H1 (cell line): ENCODE measurements at regions not wholly inside any gene's neighbourhood (a gene's known extent, or its start where the extent isn't known, plus 50 kb on each side); places are given as distances from the start of the nearest gene placed in this dataset.

Experiments used
- CTCF ChIA-PET: fragments of 300-600 bp; sonication (Branson Sonifier 250); formaldehyde crosslinking; loops from one replicate; lab custom pipeline; 2021; ENCODE audit not compliant: partially characterized antibody; lab: Charles Lee
- POLR2A ChIA-PET: fragments of 300-600 bp; sonication (Branson Sonifier 250); formaldehyde crosslinking; loops from one replicate; lab custom pipeline; 2021; ENCODE audit warnings: inconsistent platforms; ENCODE audit not compliant: partially characterized antibody; lab: Charles Lee
- DNase-seq, 2 experiments: peaks; one replicate each; pipeline versions ENCODE4 v3.0.0 to v3.0.0-alpha.2; 2010 to 2022; ENCODE audit warnings: low spot score in 2 of 2, low read depth in 1 of 2, mixed read lengths in 1 of 2
- FAIRE-seq: peaks from 2 replicates; lab custom pipeline; 2011; peaks lifted over from hg19 to GRCh38; lab: Jason Lieb, UNC
- H2AFZ ChIP-seq: 2 replicates; pipeline ENCODE4 v1.8.1; 2012; ENCODE audit warnings: low read length, inconsistent platforms
- H2AK5ac ChIP-seq: 2 replicates; pipeline ENCODE4 v1.6.1; 2013; ENCODE audit warnings: low read depth, low read length
- H2BK120ac ChIP-seq: replicated peaks from 2 replicates; pipeline ENCODE3; 2013; ENCODE audit warnings: low read depth, low read length, inconsistent platforms
- H2BK12ac ChIP-seq: 2 replicates; pipeline ENCODE4 v1.6.1; 2013; ENCODE audit warnings: low read depth, low read length
- H2BK15ac ChIP-seq: 2 replicates; pipeline ENCODE4 v1.6.1; 2013; ENCODE audit warnings: low read length
- H2BK20ac ChIP-seq: 2 replicates; pipeline ENCODE4 v1.6.1; 2013; ENCODE audit warnings: low read length
- H2BK5ac ChIP-seq: 2 replicates; pipeline ENCODE4 v1.6.1; 2013; ENCODE audit warnings: low read depth, low read length
- H3K14ac ChIP-seq: 2 replicates; pipeline ENCODE4 v1.6.1; 2013; ENCODE audit warnings: inconsistent platforms; ENCODE audit not compliant: insufficient read length
- H3K18ac ChIP-seq: 2 replicates; pipeline ENCODE4 v1.6.1; 2013; ENCODE audit warnings: low read length; ENCODE audit errors: extremely low read depth
- H3K23ac ChIP-seq: 2 replicates; pipeline ENCODE4 v1.6.1; 2013; ENCODE audit warnings: inconsistent platforms; ENCODE audit not compliant: insufficient read length
- H3K23me2 ChIP-seq: 2 replicates; pipeline ENCODE4 v1.6.1; 2013; ENCODE audit warnings: low read depth, low read length
- H3K27ac ChIP-seq: 2 replicates; pipeline ENCODE4 v1.6.1; 2011; ENCODE audit warnings: low read depth, low read length, inconsistent platforms
- H3K27me3 ChIP-seq, 4 experiments: replicated peaks in 1 of 4; 1 replicate in 1 of 4; 2 replicates in 3 of 4; pipeline versions ENCODE4 v1.6.1 to v1.8.1; 2011 to 2013; ENCODE audit warnings: low read length in 3 of 4, mild to moderate bottlenecking in 3 of 4, inconsistent platforms in 2 of 4, mixed read lengths in 2 of 4, moderate library complexity in 1 of 4; ENCODE audit not compliant: control insufficient read depth in 3 of 4, insufficient read depth in 3 of 4; ENCODE audit errors: extremely low read depth in 1 of 4
- H3K36me3 ChIP-seq, 4 experiments: 2 replicates each; pipeline versions ENCODE4 v1.6.1 to v1.8.1; 2011 to 2013; ENCODE audit warnings: mild to moderate bottlenecking in 4 of 4, low read length in 3 of 4, moderate library complexity in 2 of 4, control low read depth in 1 of 4, inconsistent platforms in 1 of 4; ENCODE audit not compliant: insufficient read depth in 4 of 4, control insufficient read depth in 2 of 4
- H3K4ac ChIP-seq: replicated peaks from 2 replicates; pipeline ENCODE3; 2013; ENCODE audit warnings: low read length, low read depth, mixed read lengths, inconsistent platforms; ENCODE audit not compliant: insufficient read length
- H3K4me1 ChIP-seq, 4 experiments: replicated peaks in 1 of 4; 1 replicate in 1 of 4; 2 replicates in 3 of 4; pipeline versions ENCODE4 v1.6.1 to v1.8.1; 2011 to 2013; ENCODE audit warnings: low read length in 3 of 4, inconsistent platforms in 2 of 4, mixed read lengths in 1 of 4; ENCODE audit not compliant: insufficient read depth in 4 of 4, control insufficient read depth in 3 of 4
- H3K4me2 ChIP-seq, 2 experiments: 2 replicates each; pipeline versions ENCODE4 v1.6.1 to v1.8.1; 2011 to 2013; ENCODE audit warnings: low read depth in 2 of 2, low read length in 2 of 2, control low read depth in 1 of 2, inconsistent platforms in 1 of 2, mild to moderate bottlenecking in 1 of 2; ENCODE audit not compliant: insufficient read depth in 1 of 2
- H3K4me3 ChIP-seq, 4 experiments: fragments of 200-600, 300-600 bp in 1 of 4; sonication (generic), shearing (Covaris generic), sonication (Bioruptor Twin) in 1 of 4; 2 replicates each; pipeline versions ENCODE4 v1.5.1 to v1.8.1; 2011 to 2016; ENCODE audit warnings: low read length in 4 of 4, low read depth in 3 of 4, control low read depth in 2 of 4, inconsistent platforms in 2 of 4, mild to moderate bottlenecking in 2 of 4, mixed read lengths in 1 of 4, moderate library complexity in 1 of 4; ENCODE audit not compliant: insufficient read depth in 2 of 4; ENCODE audit errors: extremely low read depth in 1 of 4
- H3K56ac ChIP-seq: replicated peaks from 2 replicates; pipeline ENCODE3; 2013; ENCODE audit warnings: low read depth, mild to moderate bottlenecking, mixed read lengths, low read length, inconsistent platforms; ENCODE audit not compliant: insufficient read length
- H3K79me1 ChIP-seq: 2 replicates; pipeline ENCODE4 v1.6.1; 2013; ENCODE audit warnings: low read depth, low read length, control low read depth
- H3K79me2 ChIP-seq, 2 experiments: 2 replicates each; pipeline versions ENCODE4 v1.6.1 to v1.8.1; 2012 to 2013; ENCODE audit warnings: low read length in 2 of 2, mild to moderate bottlenecking in 2 of 2, inconsistent platforms in 1 of 2; ENCODE audit not compliant: insufficient read depth in 2 of 2, control insufficient read depth in 1 of 2
- H3K9ac ChIP-seq, 4 experiments: replicated peaks in 1 of 4; 1 replicate in 1 of 4; 2 replicates in 3 of 4; pipeline versions ENCODE4 v1.6.1 to v1.8.1; 2011 to 2013; ENCODE audit warnings: low read depth in 3 of 4, low read length in 3 of 4, control low read depth in 2 of 4, mild to moderate bottlenecking in 2 of 4, moderate library complexity in 2 of 4, inconsistent platforms in 1 of 4; ENCODE audit errors: extremely low read depth in 1 of 4
- H3K9me3 ChIP-seq, 2 experiments: 2 replicates each; pipeline versions ENCODE4 v1.6.1 to v1.8.1; 2012 to 2013; ENCODE audit warnings: mild to moderate bottlenecking in 2 of 2, moderate library complexity in 2 of 2, control low read depth in 1 of 2, inconsistent platforms in 1 of 2, low read depth in 1 of 2, low read length in 1 of 2, mixed read lengths in 1 of 2; ENCODE audit not compliant: insufficient read depth in 2 of 2
- H4K20me1 ChIP-seq, 2 experiments: replicated peaks in 1 of 2; 2 replicates each; pipeline versions ENCODE3 to v1.8.1; 2011 to 2013; ENCODE audit warnings: inconsistent platforms in 2 of 2, low read length in 2 of 2, mild to moderate bottlenecking in 1 of 2; ENCODE audit not compliant: insufficient read depth in 2 of 2, control insufficient read depth in 1 of 2
- H4K5ac ChIP-seq: 2 replicates; pipeline ENCODE4 v1.6.1; 2013; ENCODE audit warnings: low read length, low read depth, mixed read lengths, inconsistent platforms; ENCODE audit not compliant: insufficient read length
- H4K8ac ChIP-seq: 2 replicates; pipeline ENCODE4 v1.8.0; 2013; ENCODE audit warnings: mild to moderate bottlenecking, moderate library complexity, low read length, inconsistent platforms; ENCODE audit not compliant: insufficient read depth; ENCODE audit errors: extremely low read depth
- H4K91ac ChIP-seq: replicated peaks from 2 replicates; pipeline ENCODE3; 2013; ENCODE audit warnings: low read length, mixed read lengths, inconsistent platforms; ENCODE audit not compliant: insufficient read length
- BACH1 ChIP-seq: IDR thresholded peaks from 2 replicates; pipeline ENCODE4 v1.6.1; 2012; ENCODE audit warnings: low read length, improper control_type of control experiment
- BRCA1 ChIP-seq: IDR thresholded peaks from 2 replicates; pipeline ENCODE4 v1.6.1; 2012; ENCODE audit warnings: low read depth, low read length, improper control_type of control experiment
- EP300 ChIP-seq, 2 experiments: IDR thresholded peaks; 1 replicate in 1 of 2; 2 replicates in 1 of 2; pipeline ENCODE4 v1.6.1; 2011 to 2012; ENCODE audit warnings: low read depth in 2 of 2, low read length in 2 of 2, mild to moderate bottlenecking in 2 of 2, borderline replicate concordance in 1 of 2, inconsistent platforms in 1 of 2, moderate library complexity in 1 of 2
- WGBS, 2 experiments: shearing (Covaris generic) in 1 of 2; methylation state at CpG; one replicate each; pipeline versions ENCODE4 v1.1.6 to v1.1.7; 2013 to 2015; ENCODE audit warnings: low lambda C conversion rate in 2 of 2, mixed read lengths in 2 of 2, inconsistent platforms in 1 of 2, low coverage in 1 of 2, missing lambda C conversion rate in 1 of 2; ENCODE audit not compliant: insufficient replicate concordance in 2 of 2, insufficient coverage in 1 of 2, insufficient read length in 1 of 2; ENCODE audit errors: extremely low coverage in 1 of 2, missing lambda C conversion rate in 1 of 2; 5-methylcytosine and 5-hydroxymethylcytosine counted together

DNA sequence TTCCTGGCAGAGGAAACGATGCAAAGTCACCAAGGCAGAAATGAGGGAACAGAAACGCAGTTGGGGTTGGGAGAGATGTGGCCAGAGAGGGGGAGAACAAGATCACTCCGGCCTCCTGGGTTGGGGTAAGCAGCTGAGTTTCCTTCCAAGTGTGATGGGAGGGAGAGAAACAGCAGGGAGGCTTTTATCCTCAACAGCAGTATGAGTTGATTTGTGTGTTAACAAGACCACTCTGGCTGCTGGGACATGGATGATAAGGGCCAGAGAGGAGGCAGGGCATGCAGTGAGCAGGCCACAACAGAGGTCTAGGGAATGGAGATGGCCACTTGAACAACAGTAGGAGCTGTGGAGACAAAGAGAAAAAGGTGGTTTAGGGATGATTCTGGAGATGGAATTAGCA is 66.8 kb downstream of the GLRX5 start:
- POLR2A ChIA-PET: interaction anchor here (0.9 kb wide), 1 partner anchor 9 kb away, joined by 4 read pairs; no protein-coding TSS in a partner anchor
- peaks cover 3% of the 10 kb centered on the region for H3K23me2 ChIP-seq
- H2BK120ac ChIP-seq: no peak overlapping the region
- no peak overlapping the region for H3K14ac ChIP-seq
- 0 out of 2 replicates have a peak overlapping the region, but pooled peaks have one; percentile 36 for H2BK5ac ChIP-seq
- H2AFZ ChIP-seq: peak overlapping the region; percentile 64
- no peak overlapping the region for H3K4me3 ChIP-seq
- H3K56ac ChIP-seq: no peak overlapping the region
- no peak overlapping the region for H4K5ac ChIP-seq
- H4K8ac ChIP-seq: no peak overlapping the region; the same call in 1 of the 2 replicates
- H3K9ac ChIP-seq: no peak overlapping the region
- H4K91ac ChIP-seq: peak overlapping the region; percentile 85
- DNase-seq (no peak), FAIRE-seq (no peak)
- peaks cover 0 to 6% (median 0%) of the 10 kb centered on the region in 4 experiments; a peak in 1 of 7 replicates for H3K27me3 ChIP-seq
- H3K36me3 ChIP-seq: no peaks in the 10 kb centered on the region
- H2BK12ac ChIP-seq: peak overlapping the region; percentile 21; the same call in 1 of the 2 replicates
- H4K20me1 ChIP-seq: no peaks in the 10 kb centered on the region
- H3K4ac ChIP-seq: no peak overlapping the region
- CTCF ChIA-PET: interaction anchor here (0.8 to 1.7 kb wide), 3 partner anchors 36 to 497 kb away, joined by 3 to 5 read pairs (median 4); no protein-coding TSS in a partner anchor
- H3K27ac ChIP-seq: no peak overlapping the region
- H2BK15ac ChIP-seq: peak overlapping the region; percentile 31; the same call in 1 of the 2 replicates
- no peak overlapping the region for H2BK20ac ChIP-seq
- peaks cover 0 to 12% (median 9%) of the 10 kb centered on the region in 4 experiments; a peak in 6 of 7 replicates for H3K4me1 ChIP-seq
- H3K18ac ChIP-seq: no peak overlapping the region
- H2AK5ac ChIP-seq: peak overlapping the region; percentile 30
- no peak overlapping the region for H3K4me2 ChIP-seq
- no peaks in the 10 kb centered on the region for H3K79me1 ChIP-seq
- 0 out of 4 replicates have a peak, but pooled peaks cover 3% of the 10 kb centered on the region in 2 experiments for H3K9me3 ChIP-seq
- no peak overlapping the region for H3K23ac ChIP-seq
- WGBS, 2 experiments: 77% methylated on average over 3 of the region's 3 CpGs; no CpG with 5 or more reads in 1 of the 2 experiments
- H3K79me2 ChIP-seq: no peaks in the 10 kb centered on the region
- TF ChIP-seq BACH1 (no peak), BRCA1 (no peak), EP300 (IDR thresholded peaks at IDR 0.05; ENCODE audit: borderline replicate concordance in 1 of 2, low read depth in 2 of 2, low read length in 2 of 2) (no peak)
